Panc1 (cell line): ENCODE measurements at regions not wholly inside any gene's neighbourhood (a gene's known extent, or its start where the extent isn't known, plus 50 kb on each side); places are given as distances from the start of the nearest gene placed in this dataset.

Experiments
- ATAC-seq: fragments of 200-7000 bp; cut with Tn5 transposase; 2 replicates; pipeline ENCODE4 v1.9.1; 2020; ENCODE audit warnings: mild to moderate bottlenecking, moderate library complexity
- BruUV-seq: library from RNA; stranded (reverse); fragments of 400-500 nt; replicated peaks from 2 replicates; lab custom pipeline; 2021; lab: Mats Ljungman, UMichigan
- CTCF ChIA-PET: fragments of 300-600 bp; sonication (Branson Sonifier 250); formaldehyde crosslinking; loops from one replicate; lab custom pipeline; 2022; ENCODE audit warnings: antibody characterized with exemption; lab: Charles Lee
- POLR2A ChIA-PET: fragments of 300-600 bp; sonication (Branson Sonifier 250); formaldehyde crosslinking; loops from one replicate; lab custom pipeline; 2022; ENCODE audit warnings: antibody characterized with exemption; lab: Charles Lee
- DNase-seq: peaks from one replicate; pipeline ENCODE4 v3.0.0-alpha.2; 2010; ENCODE audit warnings: low read depth, low spot score
- H3K27ac ChIP-seq: 2 replicates; pipeline ENCODE4 v1.5.1; 2011; ENCODE audit warnings: mild to moderate bottlenecking, low read length, inconsistent platforms
- H3K27me3 ChIP-seq: fragments of 200-500 bp; sonication (Bioruptor generic); 2 replicates; pipeline ENCODE4 v1.6.0; 2014; ENCODE audit warnings: low read length, inconsistent platforms; ENCODE audit not compliant: control insufficient read depth, insufficient read depth
- H3K36me3 ChIP-seq: fragments of 200-500 bp; sonication (Bioruptor generic); 2 replicates; pipeline ENCODE4 v1.5.1; 2014; ENCODE audit warnings: inconsistent platforms, mild to moderate bottlenecking, low read length, moderate library complexity; ENCODE audit not compliant: control insufficient read depth, insufficient read depth
- H3K4me1 ChIP-seq: 2 replicates; pipeline ENCODE4 v1.5.1; 2011; ENCODE audit warnings: inconsistent platforms, mild to moderate bottlenecking, low read length, moderate library complexity; ENCODE audit not compliant: control insufficient read depth, insufficient read depth
- H3K4me3 ChIP-seq, 2 experiments: 2 replicates each; pipeline ENCODE4 v1.5.1; 2011 to 2012; ENCODE audit warnings: low read depth in 2 of 2, low read length in 2 of 2, mild to moderate bottlenecking in 2 of 2, inconsistent platforms in 1 of 2, moderate library complexity in 1 of 2
- H3K9me3 ChIP-seq: fragments of 200-500 bp; sonication (Bioruptor generic); 2 replicates; pipeline ENCODE4 v1.5.1; 2014; ENCODE audit warnings: low read depth, mild to moderate bottlenecking, inconsistent platforms, low read length, moderate library complexity; ENCODE audit not compliant: control insufficient read depth, insufficient read depth
- CTCF ChIP-seq: fragments of 450-650 bp; IDR thresholded peaks from 2 replicates; pipeline ENCODE4 v1.5.1; 2017; ENCODE audit warnings: mild to moderate bottlenecking
- POLR2AphosphoS5 ChIP-seq: IDR thresholded peaks from 2 replicates; pipeline ENCODE4 v1.6.1; 2012; ENCODE audit warnings: mild to moderate bottlenecking, low read depth, low read length, moderate library complexity
- SIN3A ChIP-seq: IDR thresholded peaks from 2 replicates; pipeline ENCODE4 v1.6.1; 2012; ENCODE audit warnings: low read depth, mild to moderate bottlenecking, low read length, moderate library complexity, borderline replicate concordance; ENCODE audit not compliant: insufficient read depth
- TCF7L2 ChIP-seq: IDR thresholded peaks from 2 replicates; pipeline ENCODE4 v1.6.1; 2011; ENCODE audit warnings: mild to moderate bottlenecking, low read depth, low read length, inconsistent platforms
- in situ Hi-C: cut with HindIII; loops from 2 replicates; pipeline ENCODE4 v1.10.0; 2016; ENCODE audit warnings: low sequenced_read_pairs, low pct_unique_long_range_greater_than_20kb
- intact Hi-C: fragments of 100-400 bp; cut with micrococcal nuclease; formaldehyde crosslinking; loops from one replicate; pipeline ENCODE4 v1.10.0; 2022; ENCODE audit not compliant: unreplicated experiment
- TF ChIP-seq, protein P1 (sequence below), 2 experiments: IDR thresholded peaks; 2 replicates each; pipeline ENCODE4 v1.6.1; 2011 to 2012; ENCODE audit warnings: low read depth in 2 of 2, control low read depth in 1 of 2, low read length in 1 of 2, mild to moderate bottlenecking in 1 of 2, moderate library complexity in 1 of 2; ENCODE audit not compliant: insufficient read depth in 1 of 2

DNA sequence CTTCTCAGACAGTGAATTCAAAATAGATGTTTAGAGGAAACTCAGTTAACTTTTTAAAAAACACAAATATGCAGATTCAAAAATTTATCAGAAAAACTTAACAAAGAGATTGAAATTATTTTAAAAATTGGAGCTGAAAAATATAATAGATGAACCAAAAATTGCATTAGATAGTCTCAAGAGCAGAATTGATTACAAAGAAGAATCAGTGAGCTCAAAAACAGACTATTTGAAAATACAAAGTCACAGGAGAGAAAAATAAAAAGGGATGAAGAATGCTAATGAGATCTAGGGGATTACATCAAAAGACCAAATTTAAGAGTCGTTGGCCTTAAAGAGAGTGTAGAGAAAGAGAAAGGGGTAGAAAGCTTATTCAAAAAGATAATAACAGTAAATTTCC, 700.5 kb downstream of the COL12A1 start:
- Histone ChIP-seq H3K36me3 (no peaks in the 10 kb centered on the region), H3K27me3 (no peaks in the 10 kb centered on the region), H3K4me1 (no peaks in the 10 kb centered on the region), H3K9me3 (peaks cover 20% of the 10 kb centered on the region; the same call in 1 of the 2 replicates), H3K4me3 (no peak overlapping the region), H3K27ac (no peak overlapping the region)
- intact Hi-C loops = no loop called here
- ChIA-PET POLR2A (no interaction called here), CTCF (no interaction called here)
- ATAC-seq (no peak), DNase-seq (no peak)
- TF ChIP-seq SIN3A = no peak
- no peak for TF ChIP-seq POLR2AphosphoS5
- TF ChIP-seq, protein P1, sequence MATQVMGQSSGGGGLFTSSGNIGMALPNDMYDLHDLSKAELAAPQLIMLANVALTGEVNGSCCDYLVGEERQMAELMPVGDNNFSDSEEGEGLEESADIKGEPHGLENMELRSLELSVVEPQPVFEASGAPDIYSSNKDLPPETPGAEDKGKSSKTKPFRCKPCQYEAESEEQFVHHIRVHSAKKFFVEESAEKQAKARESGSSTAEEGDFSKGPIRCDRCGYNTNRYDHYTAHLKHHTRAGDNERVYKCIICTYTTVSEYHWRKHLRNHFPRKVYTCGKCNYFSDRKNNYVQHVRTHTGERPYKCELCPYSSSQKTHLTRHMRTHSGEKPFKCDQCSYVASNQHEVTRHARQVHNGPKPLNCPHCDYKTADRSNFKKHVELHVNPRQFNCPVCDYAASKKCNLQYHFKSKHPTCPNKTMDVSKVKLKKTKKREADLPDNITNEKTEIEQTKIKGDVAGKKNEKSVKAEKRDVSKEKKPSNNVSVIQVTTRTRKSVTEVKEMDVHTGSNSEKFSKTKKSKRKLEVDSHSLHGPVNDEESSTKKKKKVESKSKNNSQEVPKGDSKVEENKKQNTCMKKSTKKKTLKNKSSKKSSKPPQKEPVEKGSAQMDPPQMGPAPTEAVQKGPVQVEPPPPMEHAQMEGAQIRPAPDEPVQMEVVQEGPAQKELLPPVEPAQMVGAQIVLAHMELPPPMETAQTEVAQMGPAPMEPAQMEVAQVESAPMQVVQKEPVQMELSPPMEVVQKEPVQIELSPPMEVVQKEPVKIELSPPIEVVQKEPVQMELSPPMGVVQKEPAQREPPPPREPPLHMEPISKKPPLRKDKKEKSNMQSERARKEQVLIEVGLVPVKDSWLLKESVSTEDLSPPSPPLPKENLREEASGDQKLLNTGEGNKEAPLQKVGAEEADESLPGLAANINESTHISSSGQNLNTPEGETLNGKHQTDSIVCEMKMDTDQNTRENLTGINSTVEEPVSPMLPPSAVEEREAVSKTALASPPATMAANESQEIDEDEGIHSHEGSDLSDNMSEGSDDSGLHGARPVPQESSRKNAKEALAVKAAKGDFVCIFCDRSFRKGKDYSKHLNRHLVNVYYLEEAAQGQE (IDR thresholded peaks at IDR 0.05; ENCODE audit: insufficient read depth in 1 of 2, low read depth in 2 of 2, low read length in 1 of 2) = no peak
- no peak for TF ChIP-seq CTCF
- TF ChIP-seq TCF7L2 = no peak
- no TSS peak for BruUV-seq
- in situ Hi-C loops = no loop called here

- no TSS peak for BruUV-seq
- ATAC-seq (no peak), DNase-seq (no peak)
- H3K27ac ChIP-seq = no peak overlapping the region
- no peak overlapping the region for H3K4me3 ChIP-seq
- peaks cover 20% of the 10 kb centered on the region; the same call in 1 of the 2 replicates for H3K9me3 ChIP-seq
- TF ChIP-seq SIN3A = no peak
- TF ChIP-seq POLR2AphosphoS5 = no peak
- no peak for TF ChIP-seq CTCF
- no peak for TF ChIP-seq TCF7L2
- TF ChIP-seq, protein P1 (IDR thresholded peaks at IDR 0.05; ENCODE audit: insufficient read depth in 1 of 2, low read depth in 2 of 2, low read length in 1 of 2) = no peak
- ChIA-PET CTCF (no interaction called here), POLR2A (no interaction called here)
- in situ Hi-C loops (no loop called here), intact Hi-C loops (no loop called here)
- H3K4me1 ChIP-seq = no peaks in the 10 kb centered on the region
- no peaks in the 10 kb centered on the region for H3K27me3 ChIP-seq
- H3K36me3 ChIP-seq = no peaks in the 10 kb centered on the region
Observed at GRCh38 chr6:74504941-74505340, 700.9 kb downstream of the COL12A1 start.
